NCI-H524 (cell line): ENCODE measurements at regions not wholly inside any gene's neighbourhood (a gene's known extent, or its start where the extent isn't known, plus 50 kb on each side); places are given as distances from the start of the nearest gene placed in this dataset.

Experiments used
- DNase-seq, 2 experiments: peaks; one replicate each; lab custom pipeline; 2025; lab: John Stamatoyannopoulos, UW

DNA sequence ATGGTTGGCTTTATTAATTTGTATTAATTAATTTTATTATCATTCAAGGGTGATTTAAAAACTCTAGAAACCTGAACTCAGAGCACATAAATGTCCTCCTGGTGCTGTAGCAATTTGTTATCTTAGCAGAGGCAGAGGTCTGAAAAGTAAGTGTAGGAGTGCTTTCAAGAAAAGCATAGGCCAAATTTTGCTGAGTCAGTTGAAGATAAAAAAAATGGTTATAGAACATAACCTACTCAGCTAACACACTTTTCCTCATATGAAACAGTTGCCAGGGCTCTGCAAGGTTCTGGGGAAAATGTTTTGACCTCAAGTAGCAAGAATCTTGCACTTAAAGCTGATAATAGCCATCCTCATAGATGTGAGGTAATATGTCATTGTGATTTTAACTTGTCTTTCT is 53.5 kb upstream of the CHODL start:
- DNase-seq, result no peak

DNA sequence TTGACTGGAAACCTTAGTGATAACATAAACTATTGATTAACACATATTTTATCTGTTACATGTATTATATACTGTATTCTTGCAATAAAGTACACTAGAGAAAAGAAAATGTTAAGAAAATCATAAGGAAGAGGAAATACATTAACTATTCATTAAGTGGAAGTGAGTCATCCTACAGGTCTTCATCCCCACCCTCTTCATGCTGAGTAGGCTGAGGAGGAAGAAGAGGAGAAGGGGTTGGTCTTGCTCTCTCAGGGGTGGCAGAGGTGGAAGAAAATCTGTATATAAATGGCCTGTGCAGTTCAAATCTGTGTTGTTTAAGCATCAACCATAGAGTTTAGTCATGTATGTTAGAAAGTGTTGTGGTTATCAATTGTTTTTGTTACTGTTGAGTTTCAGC is 66.1 kb upstream of the CHODL start:
- DNase-seq, result no peak

DNA sequence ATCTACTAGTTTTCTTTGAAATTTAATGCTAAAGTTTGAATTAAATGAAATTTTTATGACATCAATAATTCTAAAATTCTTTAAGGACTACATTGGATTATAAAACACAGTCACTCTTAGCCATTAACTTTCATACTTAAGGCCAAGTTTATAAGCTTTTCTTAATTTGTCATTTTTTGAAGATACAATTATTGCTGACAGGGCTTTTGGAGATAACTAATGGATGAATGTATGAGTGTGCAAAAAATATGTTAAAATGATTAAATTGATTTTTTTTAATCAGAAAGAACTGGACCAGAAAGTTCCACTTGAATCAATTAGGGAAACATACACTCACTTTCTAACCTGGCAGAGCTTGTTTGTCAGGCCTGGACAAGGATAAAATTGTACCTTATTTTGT is 70.3 kb upstream of the CHODL start:
- no peak for DNase-seq

DNA sequence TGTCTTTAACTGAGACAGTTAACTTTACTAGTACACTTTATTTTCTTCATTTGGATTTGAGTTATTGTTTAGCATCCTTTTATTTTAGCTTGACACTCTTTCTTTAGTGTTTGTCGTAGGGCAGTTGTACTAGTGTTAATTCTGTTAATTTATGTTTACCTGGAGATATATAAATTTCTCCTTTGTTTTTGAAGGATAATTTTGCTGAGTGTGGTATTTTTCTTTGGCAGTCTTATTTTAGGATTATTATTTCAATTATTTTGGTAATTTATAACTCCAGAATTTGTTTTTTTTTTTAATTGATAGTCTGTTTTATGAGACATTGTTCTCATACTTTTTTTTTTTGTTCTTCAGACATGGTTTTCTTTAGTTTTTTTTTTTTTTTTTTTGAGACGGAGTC is 73.8 kb upstream of the CHODL start:
- no peak for DNase-seq

DNA sequence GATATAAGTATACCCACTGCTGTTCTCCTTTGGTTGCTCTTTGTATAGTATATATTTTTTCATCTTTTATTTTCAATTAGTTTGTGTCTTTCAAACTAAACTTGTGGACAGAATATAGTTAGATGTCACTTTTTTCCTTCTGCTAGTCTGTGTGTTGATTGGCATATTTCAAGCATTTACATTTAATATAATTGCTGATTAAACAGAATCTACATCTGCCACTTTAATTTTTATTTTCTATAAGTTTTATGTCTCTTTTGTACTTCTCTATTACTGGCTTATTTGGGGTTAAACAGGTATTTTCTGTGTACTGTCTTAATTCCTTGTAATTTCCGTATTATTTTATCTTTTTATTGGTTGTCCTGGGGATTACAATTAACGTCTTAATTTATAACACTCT is 74.4 kb upstream of the CHODL start:
- DNase-seq, result no peak

DNA sequence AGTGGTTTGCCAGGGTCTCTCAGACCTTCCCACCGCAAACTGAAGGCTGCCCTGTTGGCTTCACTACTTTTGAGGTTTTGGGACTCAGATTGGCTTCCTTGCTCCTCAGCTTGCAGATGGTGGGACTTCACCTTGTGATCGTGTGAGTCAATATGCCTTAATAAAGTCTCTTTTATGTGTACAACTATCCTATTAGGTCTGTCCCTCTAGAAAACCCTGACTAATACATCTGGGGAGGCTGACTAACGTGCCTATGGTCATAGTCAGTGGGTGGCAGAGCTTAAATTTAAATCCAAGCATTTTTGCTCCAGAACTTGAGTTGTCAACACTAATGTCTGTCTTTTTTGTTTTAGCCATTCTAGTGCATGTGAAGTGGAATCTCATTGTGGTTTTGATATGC is 76.5 kb upstream of the CHODL start:
- no peak for DNase-seq

DNA sequence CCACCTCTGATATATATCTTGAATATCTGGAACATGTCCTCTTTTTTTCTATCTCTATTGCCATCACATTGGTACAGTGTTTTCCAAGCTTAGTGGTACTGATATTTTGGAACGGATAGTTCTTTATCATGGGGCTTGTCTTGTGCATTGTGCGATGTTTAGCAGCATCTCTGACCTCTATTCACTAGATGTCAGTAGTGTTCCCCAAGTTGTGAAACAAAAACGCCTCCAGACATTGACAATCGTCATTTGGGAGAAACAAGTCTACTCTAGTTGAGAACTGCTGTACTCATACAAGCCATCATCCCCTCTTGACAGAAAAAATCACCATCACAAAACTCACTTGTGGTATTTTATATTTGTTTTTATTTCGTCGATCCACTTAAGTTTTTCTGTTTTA is 79.7 kb upstream of the CHODL start:
- DNase-seq, result peak; percentile 3 to 57

DNA sequence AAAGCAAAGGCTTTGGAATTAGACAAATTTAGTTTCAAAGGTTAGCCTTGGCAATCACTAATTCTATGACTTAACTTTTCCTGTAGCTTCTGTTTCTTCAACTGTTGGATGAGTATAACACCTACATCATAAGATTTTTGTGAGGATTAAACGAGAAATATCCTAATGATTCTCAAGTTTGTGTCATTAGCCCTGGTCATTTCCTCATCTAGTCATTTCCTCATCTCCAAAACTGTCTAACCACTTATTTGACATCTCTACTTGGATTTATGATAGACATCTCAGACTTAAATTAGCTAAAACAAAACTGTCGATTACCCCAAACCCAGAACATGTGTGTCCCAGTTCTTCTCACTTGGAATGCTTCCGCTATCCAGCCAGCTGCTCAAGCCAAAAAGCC is 80.2 kb upstream of the CHODL start:
- no peak for DNase-seq

DNA sequence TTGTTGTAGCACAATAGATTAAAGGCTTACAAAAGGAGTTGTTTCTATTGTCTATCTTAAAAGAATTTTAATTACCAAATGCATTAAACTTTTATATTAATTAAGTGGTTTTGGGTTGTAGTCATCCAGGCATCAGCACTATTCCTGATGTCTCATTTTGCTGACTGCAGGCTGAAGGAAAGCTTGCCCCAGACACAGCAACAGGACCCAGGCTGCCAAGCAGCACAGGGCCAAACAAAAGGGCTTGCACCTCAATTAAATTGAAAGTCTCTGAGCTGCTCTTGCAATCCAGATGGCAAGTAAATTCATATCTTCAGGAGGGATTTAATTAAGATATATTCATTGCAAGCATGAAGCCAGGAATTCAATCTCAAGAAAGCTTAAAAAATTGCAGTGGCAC is 80.7 kb upstream of the CHODL start:
- peak; percentile 18 to 70 for DNase-seq

DNA sequence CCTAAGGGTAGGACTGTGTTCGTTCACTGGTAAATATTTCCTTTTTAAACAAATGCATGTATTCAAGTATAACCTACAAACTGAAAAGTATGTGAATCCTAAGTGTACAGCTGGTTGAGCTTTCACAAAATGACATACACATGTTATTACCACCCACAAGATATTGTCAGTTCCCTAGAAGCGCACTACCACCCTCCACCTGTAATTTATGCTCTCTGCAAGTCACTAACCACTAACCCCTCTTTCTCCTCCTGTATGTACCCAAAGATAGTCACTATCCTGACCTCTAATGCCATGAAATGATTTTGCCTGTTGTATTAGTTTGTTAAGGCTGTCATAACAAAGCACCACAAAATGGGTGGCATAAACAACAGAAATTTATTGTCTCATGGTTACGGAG is 82.8 kb upstream of the CHODL start:
- no peak for DNase-seq

DNA sequence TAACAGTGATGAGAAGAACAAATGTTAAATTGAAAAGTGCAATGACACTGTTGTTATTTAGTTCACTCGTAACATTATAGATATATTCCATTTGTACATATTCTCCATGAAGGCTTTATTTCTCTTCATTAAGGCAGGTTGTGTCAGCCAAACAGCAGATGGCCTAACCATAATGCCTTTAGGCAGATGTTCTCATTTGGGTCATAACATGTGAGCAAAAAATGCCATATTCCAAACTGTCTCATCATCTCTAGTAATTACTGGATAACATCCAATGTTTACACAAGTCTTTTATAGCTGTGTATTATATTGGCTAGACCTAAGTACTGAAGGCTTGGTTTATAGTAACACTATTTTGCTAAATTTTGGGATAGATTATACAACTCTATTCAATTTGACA is 87.2 kb upstream of the CHODL start:
- peak; percentile 89 to 96 for DNase-seq

DNA sequence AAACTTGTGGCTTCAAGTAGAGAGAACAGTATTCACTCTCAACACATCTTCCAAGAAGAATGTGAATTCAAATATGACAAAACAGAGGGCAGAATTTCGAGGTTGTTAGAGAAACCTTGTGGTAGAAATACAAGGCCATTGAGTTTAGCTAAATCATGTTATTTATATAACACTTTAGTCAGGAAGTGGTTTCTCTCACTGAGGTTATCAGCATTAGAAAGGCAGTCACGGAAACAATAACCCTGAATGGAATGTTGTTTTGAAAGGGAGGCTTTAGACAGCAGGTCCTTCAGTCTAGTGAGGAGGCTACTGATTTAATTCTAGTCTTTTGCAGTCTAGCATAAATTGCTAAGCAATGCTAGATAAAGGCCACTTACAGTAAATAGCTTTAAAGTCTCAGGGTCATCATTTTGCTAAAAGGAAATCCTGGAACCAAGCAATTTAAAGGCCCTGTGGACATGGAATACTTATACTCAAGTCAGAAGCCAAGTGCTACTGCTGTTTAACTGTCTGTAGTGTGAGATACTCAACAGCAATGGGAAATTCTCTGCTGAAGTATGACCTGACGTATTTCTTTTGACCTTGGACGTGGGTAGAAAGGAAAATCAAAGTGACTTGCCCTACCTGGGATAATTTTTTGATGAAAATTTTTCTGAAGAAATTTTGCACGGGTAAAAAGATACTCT is 89.0 kb upstream of the CHODL start:
- no peak for DNase-seq

DNA sequence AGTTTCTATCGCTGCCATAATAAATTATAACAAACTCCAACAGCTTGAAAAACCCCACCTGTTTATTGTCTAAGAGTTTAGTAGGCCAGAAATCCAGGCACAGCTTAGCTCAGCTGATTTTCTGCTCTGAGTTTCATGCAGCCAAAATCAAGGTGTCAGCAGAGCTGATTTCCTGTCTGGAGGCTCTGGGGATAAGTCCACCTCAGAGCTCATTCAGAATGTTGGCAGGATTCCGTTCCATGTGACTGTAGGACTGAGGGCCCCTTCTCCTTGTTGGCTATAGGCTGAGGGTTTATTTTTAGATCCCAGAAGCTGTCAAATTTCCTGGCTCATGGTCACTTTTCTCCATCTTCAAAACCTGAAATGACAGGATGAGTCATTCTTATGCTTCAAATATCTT is 91.6 kb upstream of the CHODL start:
- DNase-seq, result no peak

DNA sequence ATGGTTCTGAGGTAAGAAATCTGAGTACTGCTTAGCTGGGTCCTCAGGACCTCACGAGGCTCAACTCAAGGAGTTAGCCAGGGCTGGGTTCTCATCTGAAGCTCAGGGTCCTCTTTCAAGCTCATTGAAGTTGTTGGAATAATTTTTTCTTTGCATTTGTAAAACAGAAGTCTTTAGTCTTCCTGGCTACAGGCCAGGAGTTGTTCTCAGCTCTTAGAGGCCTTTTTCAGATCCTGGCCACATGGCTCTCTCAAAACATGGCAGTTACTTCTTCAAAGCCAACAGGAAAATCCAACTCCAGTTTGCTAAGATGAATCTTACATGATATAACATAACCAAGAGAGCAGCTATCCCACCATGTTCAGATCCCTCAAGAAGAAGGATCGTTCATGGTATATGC is 92.3 kb upstream of the CHODL start:
- DNase-seq, result no peak

DNA sequence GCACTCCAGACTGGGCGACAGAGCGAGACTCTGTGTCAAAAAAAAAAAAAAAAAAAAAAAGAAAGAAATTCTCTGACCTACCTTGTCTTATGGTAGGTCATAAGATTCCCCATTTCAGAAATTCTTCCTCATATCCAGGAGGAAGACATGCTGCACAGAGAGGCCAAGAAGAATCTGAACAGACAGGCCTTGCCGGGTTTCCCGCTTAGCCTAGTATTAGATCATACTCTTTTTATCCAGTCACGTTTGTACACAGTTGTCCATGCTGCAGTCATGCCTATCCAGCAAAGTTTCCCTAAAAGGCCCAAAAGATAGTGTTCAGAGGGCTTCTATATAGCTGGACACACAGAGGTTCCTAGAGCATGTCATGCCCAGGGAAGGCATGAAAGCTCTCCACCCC is 93.6 kb upstream of the CHODL start:
- DNase-seq, result no peak

DNA sequence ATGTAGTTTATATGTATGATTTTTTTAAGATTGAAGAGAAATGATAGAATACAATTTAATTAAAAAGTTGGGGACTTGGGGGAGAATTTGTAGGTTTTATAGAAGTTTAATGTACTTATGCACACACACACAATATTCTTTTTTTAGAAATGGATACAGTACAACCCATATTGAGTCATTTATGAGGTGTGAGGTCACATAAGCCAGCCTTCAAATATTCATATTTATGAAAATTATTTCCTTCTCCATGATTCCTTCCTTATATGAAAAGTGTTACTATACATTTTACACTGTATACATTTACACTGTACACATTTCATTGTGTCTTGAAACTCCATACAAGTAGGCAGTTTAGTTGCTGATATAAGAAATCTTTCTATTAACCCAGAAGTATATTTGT is 96.2 kb upstream of the CHODL start:
- no peak for DNase-seq

DNA sequence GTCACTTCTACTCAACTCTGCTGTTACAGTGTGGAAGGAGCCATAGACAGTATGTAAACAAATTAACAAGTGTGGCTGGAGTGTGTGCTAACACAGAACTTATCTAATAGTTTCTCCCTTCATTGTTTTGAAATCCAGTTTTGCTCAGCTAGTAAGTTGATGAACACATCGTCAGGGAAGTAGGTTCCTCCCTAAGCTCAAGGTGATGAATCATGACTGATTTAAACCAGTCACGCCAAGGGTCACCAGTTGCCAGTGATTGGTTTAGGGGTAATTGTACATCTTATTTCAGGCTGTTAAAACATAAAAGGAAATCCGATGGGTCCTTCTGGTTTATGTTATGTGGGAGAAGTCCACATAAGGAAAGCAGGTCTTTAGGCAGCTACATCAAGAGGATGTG is 97.0 kb upstream of the CHODL start:
- DNase-seq, result no peak

DNA sequence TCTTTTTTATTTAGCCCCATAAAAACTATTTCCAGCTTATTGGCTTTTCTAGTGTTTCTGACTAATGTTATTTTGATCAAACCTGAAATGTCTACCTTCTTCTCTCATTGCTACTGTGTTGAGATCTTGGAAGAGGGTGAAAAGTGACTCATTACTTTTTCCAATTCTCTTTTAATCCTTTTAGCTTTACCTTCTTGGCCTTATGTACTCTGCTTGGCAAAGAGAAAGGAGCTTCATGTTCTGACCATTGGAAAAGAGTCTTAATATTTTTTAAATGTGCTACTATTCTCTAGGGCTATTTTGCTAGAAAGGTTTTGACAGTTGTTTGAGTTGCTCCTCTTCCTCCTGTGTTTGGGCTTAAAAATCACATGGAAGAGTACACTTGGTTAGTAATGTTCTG is 97.8 kb upstream of the CHODL start:
- DNase-seq, result no peak

DNA sequence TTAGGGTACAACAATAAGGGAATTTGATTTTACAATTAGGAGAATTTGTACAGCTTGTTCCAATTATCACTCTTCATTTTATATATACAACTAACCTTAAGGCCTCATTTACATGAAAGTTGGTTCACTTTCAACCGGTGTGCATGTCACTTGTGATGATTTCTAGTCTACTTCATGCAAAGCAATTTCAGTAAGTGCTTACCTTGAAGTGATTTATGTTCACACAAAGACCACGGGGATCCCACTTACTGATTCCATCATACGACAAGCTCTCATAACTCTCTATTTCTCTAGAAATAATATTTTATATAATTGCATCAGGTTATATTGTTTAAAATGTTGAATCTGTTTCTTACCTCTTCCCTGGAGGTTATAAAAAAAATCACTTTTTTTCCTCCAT is 100.3 kb upstream of the CHODL start:
- no peak for DNase-seq

DNA sequence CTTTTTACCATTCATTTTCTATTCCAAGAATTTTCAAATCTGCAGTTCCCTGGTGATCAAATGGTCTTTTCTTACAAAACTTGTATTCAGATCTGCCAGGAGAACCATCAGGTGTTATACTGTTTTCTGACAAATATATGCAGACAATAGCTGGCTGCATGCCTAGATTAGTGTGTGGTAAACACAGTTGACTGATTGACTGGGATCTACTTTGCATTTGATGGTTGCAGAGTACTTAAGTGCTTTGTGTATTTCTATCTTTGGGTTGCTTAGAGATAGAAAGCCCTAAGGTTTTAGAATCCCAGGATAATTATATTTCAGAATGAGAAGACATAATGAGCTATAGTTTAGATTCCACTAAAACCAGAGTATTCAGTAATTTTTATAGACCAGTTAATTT is 102.0 kb upstream of the CHODL start:
- no peak for DNase-seq

DNA sequence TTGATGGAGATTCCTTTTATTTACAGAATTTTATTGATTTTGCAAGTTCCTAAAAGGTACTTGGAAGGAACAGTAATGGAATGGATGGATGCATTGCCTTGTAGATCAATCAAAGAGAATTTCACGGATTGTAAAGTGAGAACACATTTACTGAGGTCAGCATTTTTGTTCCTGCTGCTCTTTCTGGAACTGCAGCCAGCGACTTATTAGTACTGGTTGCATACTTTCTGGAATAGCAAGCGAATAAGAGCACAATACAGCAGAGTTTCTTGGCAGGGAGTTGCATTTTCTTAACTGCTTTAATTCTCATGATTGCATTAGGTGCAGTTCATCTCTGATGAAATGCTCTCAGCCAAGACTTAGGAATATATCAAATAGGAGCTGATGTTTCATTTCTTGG is 106.1 kb upstream of the CHODL start:
- DNase-seq, result no peak

DNA sequence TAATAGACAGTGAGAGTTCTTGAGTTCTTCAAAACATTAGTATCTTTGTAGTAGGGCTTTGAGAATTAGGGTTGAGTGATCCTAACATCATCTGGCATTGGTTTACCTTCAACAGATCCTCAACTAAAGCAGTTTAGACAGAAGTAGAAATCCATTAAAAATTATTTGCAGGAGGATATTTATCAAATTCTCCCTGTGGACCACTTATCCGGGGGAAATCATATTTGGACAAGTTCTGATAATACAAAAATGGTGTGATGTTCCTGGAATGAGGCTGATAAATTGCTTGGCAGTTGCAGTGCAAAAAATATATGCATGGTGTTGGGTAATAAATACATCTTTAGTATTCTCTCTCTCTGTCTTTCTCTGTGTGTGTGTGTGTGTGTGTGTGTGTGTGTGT is 115.1 kb upstream of the CHODL start:
- no peak for DNase-seq

DNA sequence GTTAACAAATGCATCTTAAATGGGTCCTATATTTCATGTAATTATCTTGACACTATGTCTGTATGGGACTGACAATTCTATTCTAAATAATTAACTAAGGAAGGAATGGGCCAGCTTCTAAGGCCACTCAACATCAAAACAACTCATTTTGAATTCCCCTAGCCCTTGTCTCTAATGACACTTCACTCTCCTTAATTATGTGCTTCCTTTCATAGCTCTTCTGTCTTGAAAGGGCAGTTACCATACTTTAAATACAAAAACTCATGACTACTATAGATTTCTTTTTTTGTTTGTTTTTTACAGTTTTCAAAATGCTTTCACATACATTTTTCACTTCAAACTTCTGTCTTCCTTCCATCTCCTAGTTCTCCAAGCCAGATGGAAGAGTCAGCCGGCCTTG is 126.1 kb upstream of the CHODL start:
- no peak for DNase-seq

DNA sequence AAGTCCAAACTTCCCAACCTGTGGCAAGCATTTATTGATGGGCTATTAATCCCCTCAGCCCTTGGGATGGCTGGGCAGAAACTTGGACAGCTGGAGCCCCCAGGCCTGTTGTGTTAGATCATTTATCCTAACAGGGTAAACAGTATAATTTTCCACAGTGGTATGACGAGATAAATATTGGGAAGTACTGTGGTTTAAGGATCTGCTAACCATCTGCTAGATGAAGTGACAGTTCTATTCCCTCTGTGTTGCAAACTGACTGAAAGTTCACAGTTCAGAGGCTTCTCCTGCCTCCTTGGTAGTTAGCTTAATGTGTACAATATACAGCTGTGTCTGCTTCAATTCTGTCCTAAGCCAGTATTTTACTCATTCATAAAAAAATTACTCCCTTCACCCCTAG is 127.5 kb upstream of the CHODL start:
- DNase-seq, result peak in 1 of 2 experiments; percentile 55

DNA sequence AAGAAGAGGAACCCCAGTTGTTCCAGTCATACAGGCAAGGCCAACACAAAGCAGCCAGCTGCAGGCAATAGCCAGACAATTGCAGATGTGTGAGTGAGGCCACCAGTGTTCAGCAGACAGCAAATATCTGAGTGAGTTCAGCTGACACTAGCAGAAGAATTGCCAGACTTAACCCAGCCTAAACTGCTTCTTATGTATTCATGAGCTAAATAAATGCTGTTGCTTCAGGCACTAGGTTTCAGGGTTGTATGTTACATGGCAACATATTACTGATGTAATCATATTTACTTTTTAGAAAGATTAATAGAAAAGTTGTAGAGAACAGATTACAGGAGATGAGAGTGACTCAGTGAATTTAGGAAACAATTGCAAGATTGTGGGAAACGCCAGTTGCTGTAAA is 129.8 kb upstream of the CHODL start:
- no peak for DNase-seq
